GM12878 (cell line): ENCODE measurements at regions not wholly inside any gene's neighbourhood (a gene's known extent, or its start where the extent isn't known, plus 50 kb on each side); places are given as distances from the start of the nearest gene placed in this dataset.
"Not testable (repeated sequence)": the region's sequence is repeated elsewhere in the genome, so short reads cannot be mapped to it uniquely, and the experiment has no call there.

Source experiments
- CTCF ChIP-seq, 3 experiments: IDR thresholded peaks in 2 of 3; conservative IDR thresholded peaks in 1 of 3; 2 replicates each; pipeline ENCODE4 v1.5.1; 2011; ENCODE audit warnings: low read depth in 3 of 3, low read length in 3 of 3, mild to moderate bottlenecking in 3 of 3, control low read depth in 2 of 3, moderate library complexity in 2 of 3, inconsistent platforms in 1 of 3, mixed read lengths in 1 of 3; ENCODE audit not compliant: control insufficient read depth in 2 of 3, insufficient read depth in 1 of 3; ENCODE audit errors: extremely low read depth in 1 of 3
- EGR1 ChIP-seq, 2 experiments: IDR thresholded peaks; 1 replicate in 1 of 2; 2 replicates in 1 of 2; pipeline ENCODE4 v1.6.1; 2011 to 2012; ENCODE audit warnings: low read depth in 2 of 2, low read length in 2 of 2, borderline replicate concordance in 1 of 2, mild to moderate bottlenecking in 1 of 2, moderate library complexity in 1 of 2
- POLR2AphosphoS5 ChIP-seq: IDR thresholded peaks from 2 replicates; pipeline ENCODE4 v1.6.1; 2011; ENCODE audit warnings: mild to moderate bottlenecking, low read length, inconsistent platforms
- SUPT20H ChIP-seq: IDR thresholded peaks from 2 replicates; pipeline ENCODE4 v1.6.1; 2011; ENCODE audit warnings: low read depth, mild to moderate bottlenecking, low read length, moderate library complexity, borderline replicate concordance; ENCODE audit not compliant: control insufficient read depth
- TCF12 ChIP-seq: IDR thresholded peaks from 2 replicates; pipeline ENCODE4 v1.6.1; 2011; ENCODE audit warnings: low read depth, mild to moderate bottlenecking, low read length
- USF2 ChIP-seq: IDR thresholded peaks from 2 replicates; pipeline ENCODE4 v1.6.1; 2011; ENCODE audit warnings: low read depth, low read length, improper control_type of control experiment, borderline replicate concordance

DNA sequence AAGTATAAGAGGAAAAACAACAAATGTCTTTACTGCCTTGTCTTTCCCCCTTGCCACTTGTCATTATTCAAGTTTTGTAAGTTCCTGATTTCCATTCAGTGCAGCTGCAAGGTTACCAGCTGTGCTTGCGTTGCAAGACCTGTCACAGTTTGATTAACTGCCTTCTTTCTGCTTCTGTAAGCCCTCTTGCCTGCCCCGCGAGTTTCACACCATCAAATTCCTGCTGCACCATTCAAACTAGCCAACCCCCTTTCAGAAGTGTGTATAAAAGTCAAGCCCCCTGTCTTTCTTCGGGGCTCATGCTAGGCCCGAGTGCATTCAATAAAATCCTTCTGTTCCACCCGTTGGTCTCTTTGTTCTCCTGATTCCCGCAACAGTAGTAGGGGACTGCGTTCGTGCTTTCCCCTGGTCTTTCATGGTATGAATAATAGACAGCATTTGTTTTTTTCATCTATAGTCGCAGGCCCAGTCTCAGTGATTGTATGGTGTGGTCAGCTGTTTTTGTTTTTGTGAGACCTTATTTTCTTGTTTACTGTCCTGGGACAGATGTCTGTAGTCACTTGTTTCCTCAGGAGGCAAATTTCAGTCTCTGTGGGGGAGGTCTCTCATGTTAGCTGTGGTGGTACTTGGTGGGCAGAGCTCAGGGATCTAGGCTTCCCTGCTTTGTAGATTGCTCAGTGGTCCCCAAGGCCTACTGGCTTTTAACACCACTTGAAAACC lies 159.1 kb upstream of the NOTCH2NLA start:
- not testable (repeated sequence) for TF ChIP-seq TCF12; SUPT20H; POLR2AphosphoS5; CTCF (IDR thresholded peaks at IDR 0.05 in 2 of 3, conservative IDR thresholded peaks at IDR 0.05 in 1 of 3; ENCODE audit: control insufficient read depth in 2 of 3, extremely low read depth in 1 of 3, insufficient read depth in 1 of 3, low read depth in 3 of 3, low read length in 3 of 3); EGR1 (IDR thresholded peaks at IDR 0.05; ENCODE audit: borderline replicate concordance in 1 of 2, low read depth in 2 of 2, low read length in 2 of 2); USF2
